Activated CD8-positive, alpha-beta T cell treated with anti-CD3 and anti-CD28 coated beads for 36 hours (primary cell): ENCODE measurements at regions not wholly inside any gene's neighbourhood (a gene's known extent, or its start where the extent isn't known, plus 50 kb on each side); places are given as distances from the start of the nearest gene placed in this dataset.

Source experiments
- ATAC-seq: fragments of 200-7000 bp; cut with Tn5 transposase; one replicate; pipeline ENCODE4 v1.10.0; 2021; ENCODE audit warnings: mild to moderate bottlenecking, moderate library complexity
- CTCF ChIA-PET: fragments of 350-600 bp; sonication (Branson Sonifier 250); formaldehyde crosslinking; loops from one replicate; lab custom pipeline; 2021; ENCODE audit warnings: antibody characterized with exemption; lab: Charles Lee
- POLR2A ChIA-PET: fragments of 350-600 bp; sonication (Branson Sonifier 250); formaldehyde crosslinking; loops from one replicate; lab custom pipeline; 2021; ENCODE audit warnings: antibody characterized with exemption; lab: Charles Lee
- DNase-seq: peaks from one replicate; pipeline ENCODE4 v3.0.0-alpha.2; 2020
- H3K27ac Mint-ChIP-seq: one replicate; pipeline ENCODE4 v1.8.0; 2021; ENCODE audit warnings: mild to moderate bottlenecking, mixed read lengths
- H3K27me3 Mint-ChIP-seq: one replicate; pipeline ENCODE4 v1.8.0; 2021; ENCODE audit warnings: mixed read lengths
- H3K36me3 Mint-ChIP-seq: one replicate; pipeline ENCODE4 v1.8.0; 2021; ENCODE audit warnings: low read depth, mixed read lengths
- H3K4me1 Mint-ChIP-seq: one replicate; pipeline ENCODE4 v1.8.0; 2021; ENCODE audit warnings: low read depth, mixed read lengths
- H3K4me3 Mint-ChIP-seq: one replicate; pipeline ENCODE4 v1.8.0; 2021; ENCODE audit warnings: mild to moderate bottlenecking, moderate library complexity, mixed read lengths
- H3K9me3 Mint-ChIP-seq: one replicate; pipeline ENCODE4 v1.8.0; 2021; ENCODE audit warnings: mixed read lengths
- CTCF ChIP-seq: fragments of 200-600 bp; IDR thresholded peaks from one replicate; pipeline ENCODE4 v1.8.0; 2022; ENCODE audit warnings: antibody characterized with exemption, mild to moderate bottlenecking
- intact Hi-C: fragments of 100-400 bp; cut with micrococcal nuclease; formaldehyde crosslinking; loops from one replicate; pipeline ENCODE4 v1.10.0; 2022

GRCh38 chr2:145760781-145761649 lies 1241.1 kb upstream of the ZEB2 start:
- Mint-ChIP-seq H3K4me3 (no peak overlapping the region), H3K27me3 (no peaks in the 10 kb centered on the region), H3K27ac (no peak overlapping the region), H3K9me3 (no peaks in the 10 kb centered on the region), H3K4me1 (no peaks in the 10 kb centered on the region), H3K36me3 (no peaks in the 10 kb centered on the region)
- no peak for DNase-seq
- no peak for TF ChIP-seq CTCF
- intact Hi-C loops, result no loop called here
- CTCF ChIA-PET, result no interaction called here
- POLR2A ChIA-PET, result no interaction called here
- ATAC-seq, result no peak

GRCh38 chr2:145759228-145759915 lies 1239.5 kb upstream of the ZEB2 start:
- ChIA-PET CTCF (no interaction called here), POLR2A (no interaction called here)
- H3K9me3 Mint-ChIP-seq, result no peaks in the 10 kb centered on the region
- H3K4me1 Mint-ChIP-seq, result no peaks in the 10 kb centered on the region
- no peaks in the 10 kb centered on the region for H3K27me3 Mint-ChIP-seq
- no peaks in the 10 kb centered on the region for H3K36me3 Mint-ChIP-seq
- no peak overlapping the region for H3K4me3 Mint-ChIP-seq
- intact Hi-C loops, result no loop called here
- no peak for TF ChIP-seq CTCF
- DNase-seq (no peak), ATAC-seq (no peak)
- no peak overlapping the region for H3K27ac Mint-ChIP-seq

GRCh38 chr2:145757503-145758246 lies 1237.8 kb upstream of the ZEB2 start:
- ATAC-seq (no peak), DNase-seq (no peak)
- no peaks in the 10 kb centered on the region for H3K36me3 Mint-ChIP-seq
- H3K27ac Mint-ChIP-seq, result no peak overlapping the region
- H3K4me1 Mint-ChIP-seq, result no peaks in the 10 kb centered on the region
- intact Hi-C loops, result no loop called here
- no peaks in the 10 kb centered on the region for H3K27me3 Mint-ChIP-seq
- ChIA-PET CTCF (no interaction called here), POLR2A (no interaction called here)
- no peak overlapping the region for H3K4me3 Mint-ChIP-seq
- H3K9me3 Mint-ChIP-seq, result no peaks in the 10 kb centered on the region
- TF ChIP-seq CTCF, result no peak

GRCh38 chr2:145755019-145755837 lies 1235.3 kb upstream of the ZEB2 start:
- no peaks in the 10 kb centered on the region for H3K9me3 Mint-ChIP-seq
- peaks cover 8% of the 10 kb centered on the region for H3K4me1 Mint-ChIP-seq
- no peaks in the 10 kb centered on the region for H3K36me3 Mint-ChIP-seq
- no peak overlapping the region for H3K4me3 Mint-ChIP-seq
- DNase-seq (no peak), ATAC-seq (no peak)
- H3K27me3 Mint-ChIP-seq, result no peaks in the 10 kb centered on the region
- no peak for TF ChIP-seq CTCF
- intact Hi-C loops, result no loop called here
- ChIA-PET POLR2A (no interaction called here), CTCF (no interaction called here)
- H3K27ac Mint-ChIP-seq, result no peak overlapping the region
